HepG2 (cell line): ENCODE measurements at regions not wholly inside any gene's neighbourhood (a gene's known extent, or its start where the extent isn't known, plus 50 kb on each side); places are given as distances from the start of the nearest gene placed in this dataset.

ENCODE experiments used
- ATAC-seq: fragments of 200-7000 bp; cut with Tn5 transposase; 3 replicates; pipeline ENCODE4 v1.9.1; 2020; ENCODE audit warnings: mild to moderate bottlenecking, moderate library complexity
- BruUV-seq: library from RNA; stranded (reverse); fragments of 400-500 nt; replicated peaks from 2 replicates; lab custom pipeline; 2021; lab: Mats Ljungman, UMichigan
- CTCF ChIA-PET: fragments of 300-600 bp; formaldehyde crosslinking; extraction: SDS; loops from one replicate; lab custom pipeline; 2021; ENCODE audit warnings: low total read pairs, inconsistent platforms, low intra/inter-chr PET ratio; lab: Yijun Ruan, JAX
- POLR2A ChIA-PET: fragments of 350-600 bp; sonication (Branson Sonifier 250); formaldehyde crosslinking; loops from one replicate; lab custom pipeline; 2020; ENCODE audit warnings: antibody characterized with exemption, inconsistent platforms; lab: Yijun Ruan, JAX
- DNase-seq: peaks from one replicate; pipeline ENCODE4 v3.0.0-alpha.2; 2015; ENCODE audit warnings: low spot score
- FAIRE-seq: peaks from 3 replicates; lab custom pipeline; 2011; peaks lifted over from hg19 to GRCh38; lab: Jason Lieb, UNC
- H2AFZ ChIP-seq: one replicate; pipeline ENCODE4 v1.6.1; 2011; ENCODE audit warnings: low read length, inconsistent platforms
- H3K27ac ChIP-seq: fragments of 300-600 bp; 3 replicates; pipeline ENCODE4 v1.8.0; 2011; ENCODE audit warnings: mixed run types, mild to moderate bottlenecking, mixed read lengths, low read length, inconsistent platforms; ENCODE audit not compliant: insufficient read depth; ENCODE audit errors: extremely low read length
- H3K27me3 ChIP-seq, 2 experiments: fragments of 200-600 bp in 1 of 2; 2 replicates in 1 of 2; 3 replicates in 1 of 2; pipeline versions ENCODE4 v1.6.0 to v1.8.0; 2011; ENCODE audit warnings: low read length in 2 of 2, mild to moderate bottlenecking in 2 of 2, moderate library complexity in 2 of 2, inconsistent platforms in 1 of 2; ENCODE audit not compliant: insufficient read depth in 2 of 2, control insufficient read depth in 1 of 2
- H3K36me3 ChIP-seq, 2 experiments: fragments of 200-600 bp in 1 of 2; replicated peaks in 1 of 2; 2 replicates in 1 of 2; 3 replicates in 1 of 2; pipeline versions ENCODE4 v1.5.1 to v1.8.0; 2011; ENCODE audit warnings: low read length in 2 of 2, inconsistent platforms in 1 of 2; ENCODE audit not compliant: insufficient read depth in 2 of 2, control insufficient read depth in 1 of 2
- H3K4me1 ChIP-seq: 2 replicates; pipeline ENCODE4 v1.5.1; 2012; ENCODE audit warnings: low read length, inconsistent platforms; ENCODE audit not compliant: insufficient read depth
- H3K4me2 ChIP-seq: 2 replicates; pipeline ENCODE4 v1.6.0; 2011; ENCODE audit warnings: low read depth, low read length, inconsistent platforms
- H3K4me3 ChIP-seq, 3 experiments: fragments of 200-600 bp in 1 of 3; sonication (generic), shearing (Covaris generic) in 1 of 3; replicated peaks in 1 of 3; 2 replicates each; pipeline ENCODE4 v1.5.1; 2011 to 2016; ENCODE audit warnings: low read length in 3 of 3, inconsistent platforms in 2 of 3, low read depth in 2 of 3, mild to moderate bottlenecking in 2 of 3, control low read depth in 1 of 3, mixed read lengths in 1 of 3; ENCODE audit not compliant: insufficient read depth in 1 of 3
- H3K79me2 ChIP-seq: one replicate; pipeline ENCODE4 v1.6.1; 2011; ENCODE audit warnings: low read length, inconsistent platforms; ENCODE audit not compliant: insufficient read depth
- H3K9ac ChIP-seq: 2 replicates; pipeline ENCODE4 v1.6.0; 2011; ENCODE audit warnings: mild to moderate bottlenecking, low read depth, low read length, inconsistent platforms; ENCODE audit not compliant: insufficient read depth
- H3K9me3 ChIP-seq: 2 replicates; pipeline ENCODE4 v1.5.1; 2012; ENCODE audit warnings: mild to moderate bottlenecking, low read length
- H4K20me1 ChIP-seq: 2 replicates; pipeline ENCODE4 v1.6.0; 2011; ENCODE audit warnings: inconsistent platforms, mild to moderate bottlenecking, low read length, moderate library complexity; ENCODE audit not compliant: insufficient read depth
- ATF1 ChIP-seq: IDR thresholded peaks from 2 replicates; pipeline ENCODE4 v1.6.1; 2016; ENCODE audit warnings: mild to moderate bottlenecking, control low read depth
- CEBPB ChIP-seq: IDR thresholded peaks from 2 replicates; pipeline ENCODE4 v1.6.1; 2011; ENCODE audit warnings: low read depth, low read length, improper control_type of control experiment, borderline replicate concordance
- DDIT3 ChIP-seq: sonication (generic); formaldehyde crosslinking; IDR thresholded peaks from 2 replicates; pipeline ENCODE4 v1.4.0; 2020; ENCODE audit warnings: mild to moderate bottlenecking, missing genetic modification reagents
- NFE2 ChIP-seq: sonication (generic); formaldehyde crosslinking; IDR thresholded peaks from 2 replicates; pipeline ENCODE4 v1.4.0; 2020; ENCODE audit warnings: missing genetic modification reagents
- PHF8 ChIP-seq: sonication (generic); formaldehyde crosslinking; IDR thresholded peaks from 2 replicates; pipeline ENCODE4 v1.5.0; 2020; ENCODE audit warnings: missing genetic modification reagents
- YEATS4 ChIP-seq: sonication (generic); formaldehyde crosslinking; IDR thresholded peaks from 2 replicates; pipeline ENCODE4 v1.4.0; 2020; ENCODE audit warnings: missing genetic modification reagents, borderline replicate concordance
- ZNF230 ChIP-seq: sonication (generic); formaldehyde crosslinking; IDR thresholded peaks from 2 replicates; pipeline ENCODE4 v1.4.0; 2020; ENCODE audit warnings: mild to moderate bottlenecking, missing genetic modification reagents
- ZNF234 ChIP-seq: sonication (generic); formaldehyde crosslinking; conservative IDR thresholded peaks from 2 replicates; pipeline ENCODE4 v1.5.1; 2020; ENCODE audit warnings: mild to moderate bottlenecking, missing genetic modification reagents
- WGBS: methylation state at CpG from one replicate; pipeline ENCODE4 v1.1.6; 2017; ENCODE audit warnings: low lambda C conversion rate; 5-methylcytosine and 5-hydroxymethylcytosine counted together
- in situ Hi-C: cut with HindIII; loops from 2 replicates; pipeline ENCODE4 v1.10.0; 2017; ENCODE audit warnings: low pct_unique_long_range_greater_than_20kb; ENCODE audit not compliant: extremely low pct_ligation_motif_present
- intact Hi-C: fragments of 100-400 bp; cut with micrococcal nuclease; formaldehyde crosslinking; loops from one replicate; pipeline ENCODE4 v1.10.0; 2022; ENCODE audit not compliant: unreplicated experiment
- TF ChIP-seq, protein P1 (sequence below): sonication (generic); formaldehyde crosslinking; IDR thresholded peaks from 2 replicates; pipeline ENCODE4 v1.4.0; 2020; ENCODE audit warnings: low read depth, missing genetic modification reagents

DNA sequence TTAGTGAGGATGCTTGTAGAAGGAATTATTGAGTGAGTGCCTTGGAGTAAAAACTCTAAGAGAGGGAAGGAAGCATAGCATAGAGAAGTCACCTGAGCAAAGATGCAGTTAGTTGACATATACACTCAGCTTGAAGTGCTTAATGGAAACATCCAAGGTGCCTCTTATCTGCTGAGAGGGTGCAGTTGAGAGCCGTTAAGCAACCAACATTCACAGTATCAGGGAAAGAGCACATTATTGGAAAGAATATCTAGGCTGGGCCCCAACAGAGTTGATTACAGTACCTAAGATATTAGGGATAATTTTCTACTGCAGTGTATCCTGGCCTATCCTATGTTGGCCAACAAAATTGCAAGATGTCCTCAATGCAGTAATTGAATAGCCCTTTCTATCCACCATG lies 302.0 kb downstream of the ETV1 start (continued):
- no peak for TF ChIP-seq DDIT3 (CRISPR knock-in tag)
- TF ChIP-seq ZNF234 (CRISPR knock-in tag) = no peak

DNA sequence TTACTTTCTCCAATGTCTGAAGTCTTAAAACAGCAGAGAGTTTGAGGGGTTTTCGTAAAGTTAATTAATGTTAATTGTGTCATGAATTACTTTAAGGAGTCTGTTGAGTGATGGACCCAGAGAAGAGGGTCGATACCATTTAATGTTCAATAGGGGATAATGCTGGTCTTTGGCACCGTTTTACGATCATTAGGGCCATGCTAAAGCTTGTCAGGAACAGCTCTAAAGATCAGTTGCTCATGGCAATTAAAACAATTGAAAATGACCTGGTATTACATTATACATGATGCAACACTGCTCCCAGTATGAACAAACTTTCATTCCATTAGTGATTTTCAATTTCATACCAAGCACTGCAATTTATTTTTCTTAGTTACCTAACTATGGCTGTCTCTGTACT lies 296.9 kb downstream of the ETV1 start:
- Histone ChIP-seq H2AFZ (no peak overlapping the region), H3K36me3 (no peaks in the 10 kb centered on the region), H3K9ac (no peak overlapping the region), H4K20me1 (no peaks in the 10 kb centered on the region), H3K79me2 (no peaks in the 10 kb centered on the region), H3K4me1 (no peaks in the 10 kb centered on the region), H3K4me2 (no peak overlapping the region), H3K27me3 (no peaks in the 10 kb centered on the region), H3K4me3 (no peak overlapping the region), H3K27ac (no peak overlapping the region), H3K9me3 (peaks cover 71% of the 10 kb centered on the region)
- intact Hi-C loops (no loop called here), in situ Hi-C loops (no loop called here)
- CTCF ChIA-PET = no interaction called here
- no TSS peak for BruUV-seq
- DNase-seq (no peak), ATAC-seq (no peak), FAIRE-seq (no peak)
- POLR2A ChIA-PET = no interaction called here
- TF ChIP-seq PHF8 (CRISPR knock-in tag) (no peak), ZNF230 (CRISPR knock-in tag) (no peak), CEBPB (0 out of 2 replicates have a peak, but pooled peaks have one; percentile 9), YEATS4 (no peak), ATF1 (no peak), NFE2 (CRISPR knock-in tag) (no peak)
- TF ChIP-seq, protein P1, sequence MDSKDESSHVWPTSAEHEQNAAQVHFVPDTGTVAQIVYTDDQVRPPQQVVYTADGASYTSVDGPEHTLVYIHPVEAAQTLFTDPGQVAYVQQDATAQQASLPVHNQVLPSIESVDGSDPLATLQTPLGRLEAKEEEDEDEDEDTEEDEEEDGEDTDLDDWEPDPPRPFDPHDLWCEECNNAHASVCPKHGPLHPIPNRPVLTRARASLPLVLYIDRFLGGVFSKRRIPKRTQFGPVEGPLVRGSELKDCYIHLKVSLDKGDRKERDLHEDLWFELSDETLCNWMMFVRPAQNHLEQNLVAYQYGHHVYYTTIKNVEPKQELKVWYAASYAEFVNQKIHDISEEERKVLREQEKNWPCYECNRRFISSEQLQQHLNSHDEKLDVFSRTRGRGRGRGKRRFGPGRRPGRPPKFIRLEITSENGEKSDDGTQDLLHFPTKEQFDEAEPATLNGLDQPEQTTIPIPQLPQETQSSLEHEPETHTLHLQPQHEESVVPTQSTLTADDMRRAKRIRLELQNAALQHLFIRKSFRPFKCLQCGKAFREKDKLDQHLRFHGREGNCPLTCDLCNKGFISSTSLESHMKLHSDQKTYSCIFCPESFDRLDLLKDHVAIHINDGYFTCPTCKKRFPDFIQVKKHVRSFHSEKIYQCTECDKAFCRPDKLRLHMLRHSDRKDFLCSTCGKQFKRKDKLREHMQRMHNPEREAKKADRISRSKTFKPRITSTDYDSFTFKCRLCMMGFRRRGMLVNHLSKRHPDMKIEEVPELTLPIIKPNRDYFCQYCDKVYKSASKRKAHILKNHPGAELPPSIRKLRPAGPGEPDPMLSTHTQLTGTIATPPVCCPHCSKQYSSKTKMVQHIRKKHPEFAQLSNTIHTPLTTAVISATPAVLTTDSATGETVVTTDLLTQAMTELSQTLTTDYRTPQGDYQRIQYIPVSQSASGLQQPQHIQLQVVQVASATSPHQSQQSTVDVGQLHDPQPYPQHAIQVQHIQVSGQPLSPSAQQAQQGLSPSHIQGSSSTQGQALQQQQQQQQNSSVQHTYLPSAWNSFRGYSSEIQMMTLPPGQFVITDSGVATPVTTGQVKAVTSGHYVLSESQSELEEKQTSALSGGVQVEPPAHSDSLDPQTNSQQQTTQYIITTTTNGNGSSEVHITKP (CRISPR knock-in tag) = no peak
- 1% methylated on average over 4 of the region's 4 CpGs for WGBS
